ENCODE measurements at regions not wholly inside any gene's neighbourhood (a gene's known extent, or its start where the extent isn't known, plus 50 kb on each side); places are given as distances from the start of the nearest gene placed in this dataset.

- TF ChIP-seq, protein P1, sequence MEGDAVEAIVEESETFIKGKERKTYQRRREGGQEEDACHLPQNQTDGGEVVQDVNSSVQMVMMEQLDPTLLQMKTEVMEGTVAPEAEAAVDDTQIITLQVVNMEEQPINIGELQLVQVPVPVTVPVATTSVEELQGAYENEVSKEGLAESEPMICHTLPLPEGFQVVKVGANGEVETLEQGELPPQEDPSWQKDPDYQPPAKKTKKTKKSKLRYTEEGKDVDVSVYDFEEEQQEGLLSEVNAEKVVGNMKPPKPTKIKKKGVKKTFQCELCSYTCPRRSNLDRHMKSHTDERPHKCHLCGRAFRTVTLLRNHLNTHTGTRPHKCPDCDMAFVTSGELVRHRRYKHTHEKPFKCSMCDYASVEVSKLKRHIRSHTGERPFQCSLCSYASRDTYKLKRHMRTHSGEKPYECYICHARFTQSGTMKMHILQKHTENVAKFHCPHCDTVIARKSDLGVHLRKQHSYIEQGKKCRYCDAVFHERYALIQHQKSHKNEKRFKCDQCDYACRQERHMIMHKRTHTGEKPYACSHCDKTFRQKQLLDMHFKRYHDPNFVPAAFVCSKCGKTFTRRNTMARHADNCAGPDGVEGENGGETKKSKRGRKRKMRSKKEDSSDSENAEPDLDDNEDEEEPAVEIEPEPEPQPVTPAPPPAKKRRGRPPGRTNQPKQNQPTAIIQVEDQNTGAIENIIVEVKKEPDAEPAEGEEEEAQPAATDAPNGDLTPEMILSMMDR (IDR thresholded peaks at IDR 0.05) = no peak
- H3K9me3 Mint-ChIP-seq (ENCODE audit: unreplicated experiment) = peaks cover 24% of the 10 kb centered on the region
- H3K27me3 Mint-ChIP-seq (ENCODE audit: unreplicated experiment) = no peaks in the 10 kb centered on the region
Observed at GRCh38 chr17:56045872-56046271, 107.4 kb upstream of the ANKFN1 start.

GRCh38 chr17:56047331-56047730 lies 105.9 kb upstream of the ANKFN1 start:
- no peak overlapping the region for H3K27ac Mint-ChIP-seq (ENCODE audit: unreplicated experiment)
- no peak overlapping the region for H3K4me3 Mint-ChIP-seq (ENCODE audit: unreplicated experiment)
- no peak for DNase-seq (ENCODE audit: extremely low spot score, unreplicated experiment)
- no peaks in the 10 kb centered on the region for H3K4me1 Mint-ChIP-seq (ENCODE audit: unreplicated experiment)
- H3K36me3 Mint-ChIP-seq (ENCODE audit: unreplicated experiment) = no peaks in the 10 kb centered on the region
- H3K27me3 Mint-ChIP-seq (ENCODE audit: unreplicated experiment) = no peaks in the 10 kb centered on the region
- peaks cover 28% of the 10 kb centered on the region for H3K9me3 Mint-ChIP-seq (ENCODE audit: unreplicated experiment)
- TF ChIP-seq, protein P1 (IDR thresholded peaks at IDR 0.05) = no peak

More at GRCh38 chr17:56045872-56046271, 107.4 kb upstream of the ANKFN1 start:
- no peak overlapping the region for H3K27ac Mint-ChIP-seq (ENCODE audit: unreplicated experiment)
- DNase-seq (ENCODE audit: extremely low spot score, unreplicated experiment) = no peak
- H3K4me1 Mint-ChIP-seq (ENCODE audit: unreplicated experiment) = no peaks in the 10 kb centered on the region
- no peaks in the 10 kb centered on the region for H3K36me3 Mint-ChIP-seq (ENCODE audit: unreplicated experiment)
- H3K4me3 Mint-ChIP-seq (ENCODE audit: unreplicated experiment) = no peak overlapping the region

- H3K4me3 Mint-ChIP-seq (ENCODE audit: unreplicated experiment) = no peak overlapping the region
- no peaks in the 10 kb centered on the region for H3K36me3 Mint-ChIP-seq (ENCODE audit: unreplicated experiment)
- no peaks in the 10 kb centered on the region for H3K27me3 Mint-ChIP-seq (ENCODE audit: unreplicated experiment)
- no peak overlapping the region for H3K27ac Mint-ChIP-seq (ENCODE audit: unreplicated experiment)
- TF ChIP-seq, protein P1 (IDR thresholded peaks at IDR 0.05) = no peak
- H3K4me1 Mint-ChIP-seq (ENCODE audit: unreplicated experiment) = no peaks in the 10 kb centered on the region
- DNase-seq (ENCODE audit: extremely low spot score, unreplicated experiment) = no peak
- H3K9me3 Mint-ChIP-seq (ENCODE audit: unreplicated experiment) = peaks cover 51% of the 10 kb centered on the region
Observed at GRCh38 chr17:56057869-56058268, 95.4 kb upstream of the ANKFN1 start.

DNA sequence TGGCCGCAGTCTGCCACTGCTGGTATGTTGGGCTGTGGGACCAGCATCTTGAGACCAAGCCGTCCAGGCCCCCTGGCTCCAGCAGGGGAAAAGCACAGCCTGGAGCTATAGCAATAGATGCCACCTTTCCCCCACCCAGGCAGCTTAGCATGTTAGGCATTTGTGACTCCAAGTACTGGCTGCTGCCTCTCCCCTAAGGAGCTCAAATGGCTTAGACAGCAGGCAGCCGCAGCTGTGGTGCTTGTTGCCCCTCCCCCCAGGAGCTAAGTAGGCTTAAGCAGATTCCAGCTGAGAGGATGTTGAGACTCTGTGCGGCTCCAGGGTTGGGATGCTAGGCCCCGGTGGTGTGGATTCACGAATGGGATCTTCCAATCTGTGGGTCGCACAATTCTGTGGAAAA lies 88.8 kb upstream of the ANKFN1 start:
- H3K27me3 Mint-ChIP-seq (ENCODE audit: unreplicated experiment) = no peaks in the 10 kb centered on the region

DNA sequence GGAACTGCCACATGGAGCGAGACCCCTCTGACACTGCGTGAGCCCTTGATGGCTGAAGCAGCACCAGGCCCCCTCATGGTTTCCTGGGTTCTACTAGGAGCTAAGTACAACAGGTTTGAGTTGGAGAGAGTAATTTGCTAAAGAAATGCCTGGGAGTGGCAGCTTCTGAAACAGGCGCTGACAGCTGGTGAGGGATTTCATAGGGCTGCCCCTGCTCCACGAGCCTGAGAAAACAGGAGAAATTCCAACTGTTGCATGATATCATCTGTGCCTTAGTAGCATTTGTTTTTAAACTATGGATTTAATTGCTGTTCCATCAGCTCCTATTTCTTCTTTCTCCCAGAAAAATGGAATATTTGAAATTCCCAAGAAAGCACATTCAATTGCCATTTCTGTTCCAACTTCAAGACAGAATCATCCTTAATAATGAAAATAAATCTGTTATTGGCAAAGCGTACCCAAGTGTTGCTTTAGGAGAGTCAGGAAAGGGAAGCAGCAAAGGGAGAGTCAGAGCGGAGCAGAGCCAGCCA lies 78.8 kb upstream of the ANKFN1 start:
- peaks cover 32% of the 10 kb centered on the region for H3K9me3 Mint-ChIP-seq (ENCODE audit: unreplicated experiment)
- DNase-seq (ENCODE audit: extremely low spot score, unreplicated experiment) = no peak
- H3K4me1 Mint-ChIP-seq (ENCODE audit: unreplicated experiment) = no peaks in the 10 kb centered on the region
- H3K27ac Mint-ChIP-seq (ENCODE audit: unreplicated experiment) = no peak overlapping the region
- no peaks in the 10 kb centered on the region for H3K27me3 Mint-ChIP-seq (ENCODE audit: unreplicated experiment)
- TF ChIP-seq, protein P1 (IDR thresholded peaks at IDR 0.05) = no peak
- H3K4me3 Mint-ChIP-seq (ENCODE audit: unreplicated experiment) = no peak overlapping the region
- H3K36me3 Mint-ChIP-seq (ENCODE audit: unreplicated experiment) = no peaks in the 10 kb centered on the region

More for the DNA sequence above, 88.8 kb upstream of the ANKFN1 start:
- no peak overlapping the region for H3K27ac Mint-ChIP-seq (ENCODE audit: unreplicated experiment)
- TF ChIP-seq, protein P1 (IDR thresholded peaks at IDR 0.05) = no peak
- no peak overlapping the region for H3K4me3 Mint-ChIP-seq (ENCODE audit: unreplicated experiment)
- H3K9me3 Mint-ChIP-seq (ENCODE audit: unreplicated experiment) = peaks cover 49% of the 10 kb centered on the region
- no peaks in the 10 kb centered on the region for H3K36me3 Mint-ChIP-seq (ENCODE audit: unreplicated experiment)
- DNase-seq (ENCODE audit: extremely low spot score, unreplicated experiment) = no peak
- no peaks in the 10 kb centered on the region for H3K4me1 Mint-ChIP-seq (ENCODE audit: unreplicated experiment)
